GM12891 (cell line): ENCODE measurements at regions not wholly inside any gene's neighbourhood (a gene's known extent, or its start where the extent isn't known, plus 50 kb on each side); places are given as distances from the start of the nearest gene placed in this dataset.
"Not testable (repeated sequence)": the region's sequence is repeated elsewhere in the genome, so short reads cannot be mapped to it uniquely, and the experiment has no call there.

ENCODE experiments used
- POLR2A ChIP-seq: IDR thresholded peaks from 2 replicates; pipeline ENCODE4 v1.6.1; 2011; ENCODE audit warnings: low read depth, low read length, control low read depth
- TAF1 ChIP-seq: IDR thresholded peaks from 2 replicates; pipeline ENCODE4 v1.6.1; 2011; ENCODE audit warnings: low read depth, low read length, control low read depth

GRCh38 chr17:30663727-30664455 lies 160.6 kb downstream of the CRLF3 start:
- TF ChIP-seq TAF1, POLR2A: not testable (repeated sequence)
